NB4 (cell line): ENCODE measurements at regions not wholly inside any gene's neighbourhood (a gene's known extent, or its start where the extent isn't known, plus 50 kb on each side); places are given as distances from the start of the nearest gene placed in this dataset.

Experiments used
- MYC ChIP-seq: IDR thresholded peaks from 2 replicates; pipeline ENCODE4 v1.6.1; 2011; ENCODE audit warnings: low read depth, low read length
- TF ChIP-seq, protein P1 (sequence below): IDR thresholded peaks from one replicate; pipeline ENCODE4 v1.5.1; 2012; ENCODE audit warnings: low read depth, low read length

DNA sequence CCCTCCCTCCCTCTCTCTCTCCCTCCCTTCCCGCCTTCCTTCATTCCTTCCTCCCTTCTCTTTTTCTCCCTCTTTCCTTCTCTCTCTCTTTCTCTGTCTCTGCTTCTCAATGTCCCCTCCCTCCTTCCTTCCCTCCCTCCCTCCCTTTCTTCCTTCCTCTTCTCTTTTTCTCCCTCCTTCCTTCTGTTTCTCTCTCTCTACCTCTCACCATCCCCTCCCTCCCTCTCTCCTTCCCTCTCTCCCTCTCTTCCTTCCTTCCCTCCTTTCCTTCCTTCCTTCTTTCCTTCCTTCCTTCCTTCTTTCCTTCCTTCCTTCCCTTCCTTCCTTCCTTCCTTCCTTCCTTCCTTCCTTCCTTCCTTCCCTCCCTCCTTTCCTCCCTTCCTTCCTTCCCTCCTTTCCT lies 504.6 kb downstream of the EPHA3 start:
- TF ChIP-seq, protein P1, sequence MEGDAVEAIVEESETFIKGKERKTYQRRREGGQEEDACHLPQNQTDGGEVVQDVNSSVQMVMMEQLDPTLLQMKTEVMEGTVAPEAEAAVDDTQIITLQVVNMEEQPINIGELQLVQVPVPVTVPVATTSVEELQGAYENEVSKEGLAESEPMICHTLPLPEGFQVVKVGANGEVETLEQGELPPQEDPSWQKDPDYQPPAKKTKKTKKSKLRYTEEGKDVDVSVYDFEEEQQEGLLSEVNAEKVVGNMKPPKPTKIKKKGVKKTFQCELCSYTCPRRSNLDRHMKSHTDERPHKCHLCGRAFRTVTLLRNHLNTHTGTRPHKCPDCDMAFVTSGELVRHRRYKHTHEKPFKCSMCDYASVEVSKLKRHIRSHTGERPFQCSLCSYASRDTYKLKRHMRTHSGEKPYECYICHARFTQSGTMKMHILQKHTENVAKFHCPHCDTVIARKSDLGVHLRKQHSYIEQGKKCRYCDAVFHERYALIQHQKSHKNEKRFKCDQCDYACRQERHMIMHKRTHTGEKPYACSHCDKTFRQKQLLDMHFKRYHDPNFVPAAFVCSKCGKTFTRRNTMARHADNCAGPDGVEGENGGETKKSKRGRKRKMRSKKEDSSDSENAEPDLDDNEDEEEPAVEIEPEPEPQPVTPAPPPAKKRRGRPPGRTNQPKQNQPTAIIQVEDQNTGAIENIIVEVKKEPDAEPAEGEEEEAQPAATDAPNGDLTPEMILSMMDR, result no peak
- TF ChIP-seq MYC, result no peak
